HUES6 (cell line): ENCODE measurements at regions not wholly inside any gene's neighbourhood (a gene's known extent, or its start where the extent isn't known, plus 50 kb on each side); places are given as distances from the start of the nearest gene placed in this dataset.

Experiments
- H3K27ac ChIP-seq: 2 replicates; pipeline ENCODE4 v1.7.0; 2013; ENCODE audit warnings: low read depth, mild to moderate bottlenecking, low read length, inconsistent platforms
- H3K27me3 ChIP-seq: 2 replicates; pipeline ENCODE4 v1.6.1; 2013; ENCODE audit warnings: low read length; ENCODE audit not compliant: control insufficient read depth, insufficient read depth
- H3K36me3 ChIP-seq: 2 replicates; pipeline ENCODE4 v1.6.1; 2013; ENCODE audit warnings: low read length; ENCODE audit not compliant: control insufficient read depth, insufficient read depth
- H3K4me1 ChIP-seq: 2 replicates; pipeline ENCODE4 v1.6.1; 2013; ENCODE audit warnings: low read length; ENCODE audit not compliant: control insufficient read depth, insufficient read depth
- H3K4me3 ChIP-seq: 2 replicates; pipeline ENCODE4 v1.5.1; 2013; ENCODE audit warnings: low read depth, low read length
- H3K9ac ChIP-seq: one replicate; pipeline ENCODE4 v1.6.1; 2013; ENCODE audit warnings: mild to moderate bottlenecking, low read length
- H3K9me3 ChIP-seq: 2 replicates; pipeline ENCODE4 v1.6.1; 2013; ENCODE audit warnings: low read depth, low read length; ENCODE audit not compliant: control insufficient read depth, insufficient read depth

DNA sequence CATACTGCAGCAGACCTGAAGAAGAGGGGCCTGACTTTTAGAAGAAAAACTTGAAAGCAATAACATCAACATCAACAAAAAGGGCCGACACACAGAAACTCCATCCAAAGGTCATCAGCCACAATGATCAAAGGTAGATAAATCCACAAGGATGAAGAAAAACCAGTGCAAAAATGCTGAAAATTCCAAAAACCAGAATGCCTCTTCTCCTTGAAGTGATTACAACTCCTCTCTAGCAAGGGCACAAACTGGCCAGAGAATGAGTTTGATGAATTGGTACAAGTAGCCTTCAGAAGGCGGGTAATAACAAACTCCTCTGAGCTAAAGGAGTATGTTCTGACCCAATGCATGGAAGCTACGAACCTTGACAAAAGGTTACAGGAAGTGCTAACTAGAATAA is 186.2 kb upstream of the RAI14 start:
- no peaks in the 10 kb centered on the region for H3K27me3 ChIP-seq
- peaks cover 19% of the 10 kb centered on the region; the same call in 1 of the 2 replicates for H3K9me3 ChIP-seq
- no peak overlapping the region for H3K4me3 ChIP-seq
- peaks cover 5% of the 10 kb centered on the region for H3K4me1 ChIP-seq
- no peak overlapping the region for H3K9ac ChIP-seq
- H3K36me3 ChIP-seq, result no peaks in the 10 kb centered on the region
- no peak overlapping the region for H3K27ac ChIP-seq

DNA sequence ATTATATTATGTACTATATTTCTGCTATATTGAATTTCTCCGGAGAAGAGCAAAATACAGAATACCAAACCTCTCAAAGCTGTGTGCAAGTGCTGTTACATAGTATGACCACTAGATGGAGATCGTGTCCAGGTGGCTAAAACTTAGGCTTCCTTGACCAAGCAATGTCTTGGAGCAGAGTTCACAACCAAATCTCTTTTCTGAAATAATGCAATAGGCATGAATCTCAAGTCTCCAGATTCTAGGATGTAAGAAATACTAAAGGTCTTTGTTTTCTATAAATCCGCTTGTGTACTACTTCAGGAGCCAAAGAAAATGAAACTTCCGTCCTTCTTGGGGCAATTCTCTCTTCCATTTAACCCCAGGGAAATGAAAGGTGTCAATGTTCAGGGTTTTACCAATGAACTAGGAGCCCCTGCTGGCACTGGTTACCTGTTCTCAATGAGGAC is 181.5 kb upstream of the RAI14 start:
- Histone ChIP-seq H3K4me3 (no peak overlapping the region), H3K36me3 (no peaks in the 10 kb centered on the region), H3K9me3 (peaks cover 7% of the 10 kb centered on the region; the same call in 1 of the 2 replicates), H3K9ac (peak overlapping the region; percentile 82), H3K4me1 (peaks cover 24% of the 10 kb centered on the region), H3K27me3 (no peaks in the 10 kb centered on the region), H3K27ac (peak overlapping the region; percentile 93)

DNA sequence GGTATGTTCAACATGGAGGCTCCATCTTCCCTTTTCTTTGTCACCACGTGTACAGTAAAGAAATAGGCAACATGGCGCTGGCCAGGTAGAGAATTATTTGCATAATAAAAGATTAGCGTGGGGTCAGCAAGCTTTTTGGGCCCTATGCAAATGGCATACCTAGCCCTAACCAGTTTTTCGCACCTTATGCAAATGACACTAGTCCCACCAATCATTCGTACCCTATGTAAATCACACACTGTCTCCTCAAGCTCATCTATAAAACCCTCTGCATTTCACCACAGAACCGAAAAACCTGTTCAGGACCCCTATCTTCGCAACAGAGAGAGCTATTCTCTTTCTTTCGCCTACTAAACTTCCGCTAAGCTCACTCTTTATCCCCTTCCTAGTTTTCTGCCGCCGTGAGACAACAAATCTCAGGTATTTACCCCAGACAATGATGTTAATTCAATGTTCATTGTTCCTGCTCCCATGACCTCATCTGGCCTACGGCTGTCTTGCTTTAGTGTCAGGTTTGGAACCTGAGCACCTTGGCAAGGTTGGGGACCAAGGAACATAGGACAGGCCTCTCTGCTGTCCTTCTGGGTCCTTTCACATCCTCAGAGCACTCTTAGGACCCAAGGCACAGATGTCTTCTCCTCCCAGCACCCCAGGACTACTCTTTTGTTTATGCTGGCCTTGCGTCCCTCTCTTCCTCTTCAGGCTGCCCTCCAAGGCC is 180.7 kb upstream of the RAI14 start:
- peaks cover 24% of the 10 kb centered on the region for H3K4me1 ChIP-seq
- H3K9ac ChIP-seq, result peak overlapping the region; percentile 82
- H3K27ac ChIP-seq, result peak overlapping the region; percentile 93
- peaks cover 7% of the 10 kb centered on the region; the same call in 1 of the 2 replicates for H3K9me3 ChIP-seq
- H3K36me3 ChIP-seq, result no peaks in the 10 kb centered on the region
- no peaks in the 10 kb centered on the region for H3K27me3 ChIP-seq
- H3K4me3 ChIP-seq, result peak overlapping the region; percentile 44

DNA sequence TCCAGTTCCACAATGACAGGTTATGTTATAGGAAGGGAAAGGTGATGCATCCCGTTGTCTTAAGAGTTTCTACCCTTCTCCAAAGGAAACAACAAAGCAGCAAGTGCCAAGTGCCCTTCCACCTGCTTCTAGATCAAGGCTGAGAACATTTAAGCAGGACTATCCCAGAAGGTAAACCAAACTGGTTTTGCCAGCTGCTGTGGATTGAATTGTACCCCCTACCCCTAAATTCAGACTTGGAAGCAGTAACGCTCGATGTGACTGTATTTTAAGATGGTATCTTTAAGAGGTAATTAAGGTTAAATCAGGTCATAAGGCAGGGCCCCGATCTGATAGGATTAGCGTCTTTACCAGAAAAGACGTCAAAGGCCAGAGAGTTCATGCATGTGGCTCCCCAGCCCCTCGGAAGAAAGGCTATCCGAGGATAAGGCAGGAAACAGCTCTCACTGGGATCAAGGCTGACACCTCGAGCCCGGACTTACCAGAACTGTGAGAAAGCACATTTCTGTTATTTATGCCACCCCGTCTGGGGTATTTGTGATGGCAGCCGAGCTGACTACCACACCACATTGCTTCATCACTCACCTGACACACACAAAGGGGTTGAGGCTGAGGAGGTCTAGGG is 179.1 kb upstream of the RAI14 start:
- H3K4me3 ChIP-seq, result no peak overlapping the region
- peaks cover 13% of the 10 kb centered on the region for H3K9me3 ChIP-seq
- H3K36me3 ChIP-seq, result no peaks in the 10 kb centered on the region
- H3K27me3 ChIP-seq, result no peaks in the 10 kb centered on the region
- H3K4me1 ChIP-seq, result peaks cover 24% of the 10 kb centered on the region
- no peak overlapping the region for H3K27ac ChIP-seq
- no peak overlapping the region for H3K9ac ChIP-seq

DNA sequence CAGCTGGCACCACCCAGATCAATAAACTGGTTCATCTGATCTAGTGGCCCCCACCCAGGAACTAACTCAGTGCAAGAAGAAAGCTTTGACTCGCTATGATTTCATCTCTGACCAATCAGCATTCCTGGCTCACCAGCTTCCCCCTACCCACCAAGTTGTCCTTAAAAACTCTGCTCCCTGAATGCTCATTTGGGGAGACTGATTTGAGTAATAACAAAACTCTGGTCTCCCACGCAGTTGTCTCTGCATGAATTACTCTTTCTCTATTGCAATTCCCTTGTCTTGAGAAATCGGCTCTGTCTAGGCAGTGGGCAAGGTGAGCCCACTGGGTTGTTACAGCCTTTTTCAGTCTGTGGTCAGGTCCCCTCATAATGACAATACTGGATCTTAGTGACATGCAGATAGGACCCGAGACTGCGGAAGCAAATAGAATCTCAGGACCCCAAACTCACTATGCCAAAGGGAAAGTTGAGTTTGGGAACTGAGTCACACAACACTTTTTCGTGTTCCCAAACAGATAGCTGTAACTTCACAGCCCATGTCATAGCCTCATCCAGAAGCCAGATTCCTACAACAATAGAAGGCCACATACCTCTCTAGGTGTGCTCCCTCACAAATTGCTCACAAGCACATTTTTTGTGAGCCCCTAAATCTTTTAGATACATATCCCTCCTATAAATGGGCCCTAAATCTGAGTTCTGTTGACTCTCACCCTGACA is 175.2 kb upstream of the RAI14 start:
- peaks cover 23% of the 10 kb centered on the region for H3K9me3 ChIP-seq
- peaks cover 34% of the 10 kb centered on the region for H3K4me1 ChIP-seq

DNA sequence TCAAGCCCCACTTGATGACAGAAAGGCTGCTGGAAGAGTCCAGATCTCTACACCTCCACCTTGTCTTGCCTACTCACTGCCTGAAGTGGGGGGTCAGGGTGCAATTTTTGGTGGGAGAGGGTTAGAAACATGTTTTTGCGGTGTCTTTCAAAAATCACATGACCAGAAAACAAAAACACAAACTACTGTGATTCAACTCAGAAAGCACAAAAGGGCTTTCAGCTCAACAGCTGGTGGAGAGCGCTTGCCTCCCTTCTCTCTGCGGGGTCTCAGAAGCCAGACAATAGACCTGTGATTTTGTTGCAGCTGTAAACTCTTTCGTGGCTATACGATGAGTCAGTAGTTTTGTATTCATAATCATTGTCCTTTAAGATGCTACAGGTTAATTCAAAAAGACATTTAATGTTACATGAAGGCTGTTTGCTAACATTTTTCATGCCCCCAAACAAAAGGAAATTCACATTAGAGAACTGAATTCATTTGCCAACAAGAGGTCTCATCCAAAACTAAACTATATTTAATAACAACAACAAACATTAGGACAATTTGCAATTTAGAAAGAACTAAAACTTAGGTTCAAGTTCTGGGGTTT is 172.6 kb upstream of the RAI14 start:
- Histone ChIP-seq H3K27ac (peak overlapping the region; percentile 55), H3K27me3 (no peaks in the 10 kb centered on the region), H3K4me3 (no peak overlapping the region), H3K4me1 (peaks cover 33% of the 10 kb centered on the region), H3K36me3 (no peaks in the 10 kb centered on the region), H3K9ac (peak overlapping the region; percentile 11), H3K9me3 (peaks cover 23% of the 10 kb centered on the region)

More for the DNA sequence above, 175.2 kb upstream of the RAI14 start:
- H3K27me3 ChIP-seq, result no peaks in the 10 kb centered on the region
- no peak overlapping the region for H3K9ac ChIP-seq
- no peak overlapping the region for H3K4me3 ChIP-seq
- no peak overlapping the region for H3K27ac ChIP-seq
- no peaks in the 10 kb centered on the region for H3K36me3 ChIP-seq

DNA sequence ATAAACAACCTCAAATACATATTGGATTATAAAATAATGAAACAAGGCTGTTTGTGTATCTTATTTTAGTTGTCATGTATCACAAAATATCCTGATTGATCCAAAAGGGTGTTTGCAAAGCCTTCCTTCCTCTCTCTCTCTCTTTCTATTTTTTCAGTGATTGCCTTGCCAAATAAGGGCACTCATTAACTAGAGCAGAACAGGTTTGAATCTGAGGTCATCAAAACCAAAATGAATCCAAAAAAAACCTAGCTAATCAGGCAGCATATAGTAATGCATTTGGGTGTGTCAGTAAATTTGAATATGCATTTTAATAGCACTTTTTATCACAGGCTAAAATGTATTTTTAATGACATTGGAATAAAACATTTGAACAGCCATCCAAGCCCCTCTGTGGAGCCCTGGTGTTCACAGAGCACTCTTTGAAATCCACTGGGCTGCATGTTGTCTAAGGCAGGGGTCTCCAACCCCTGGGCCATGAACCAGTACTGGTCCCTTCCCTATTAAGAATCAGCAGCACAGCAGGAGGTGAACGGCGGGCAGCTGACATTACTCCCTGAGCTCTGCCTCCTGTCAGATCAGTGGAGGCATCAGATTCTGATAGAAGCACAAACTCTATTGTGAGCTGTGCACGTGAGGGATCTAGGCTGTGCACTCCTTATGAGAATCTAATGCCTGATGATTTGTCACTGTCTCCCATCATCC is 171.8 kb upstream of the RAI14 start:
- H3K36me3 ChIP-seq, result no peaks in the 10 kb centered on the region
- peaks cover 23% of the 10 kb centered on the region for H3K9me3 ChIP-seq
- H3K4me3 ChIP-seq, result no peak overlapping the region
- peaks cover 33% of the 10 kb centered on the region for H3K4me1 ChIP-seq
- H3K27ac ChIP-seq, result no peak overlapping the region
- no peak overlapping the region for H3K9ac ChIP-seq
- H3K27me3 ChIP-seq, result no peaks in the 10 kb centered on the region

DNA sequence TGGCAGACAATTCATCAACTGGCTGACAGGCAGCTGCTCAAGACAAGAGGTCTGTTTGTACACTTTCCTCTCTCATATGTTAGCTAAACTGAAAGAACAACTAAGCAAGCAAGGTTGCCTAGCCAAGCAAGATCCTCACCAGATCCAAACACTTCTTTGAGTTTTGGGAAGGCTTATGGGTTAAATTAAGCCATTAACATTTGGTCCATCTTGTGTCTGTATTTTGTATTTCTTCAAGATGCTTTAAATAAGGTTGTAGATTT is 170.4 kb upstream of the RAI14 start:
- no peak overlapping the region for H3K4me3 ChIP-seq
- H3K9me3 ChIP-seq, result peaks cover 23% of the 10 kb centered on the region
- no peak overlapping the region for H3K27ac ChIP-seq
- H3K9ac ChIP-seq, result no peak overlapping the region
- no peaks in the 10 kb centered on the region for H3K36me3 ChIP-seq
- peaks cover 37% of the 10 kb centered on the region for H3K4me1 ChIP-seq
- H3K27me3 ChIP-seq, result no peaks in the 10 kb centered on the region

DNA sequence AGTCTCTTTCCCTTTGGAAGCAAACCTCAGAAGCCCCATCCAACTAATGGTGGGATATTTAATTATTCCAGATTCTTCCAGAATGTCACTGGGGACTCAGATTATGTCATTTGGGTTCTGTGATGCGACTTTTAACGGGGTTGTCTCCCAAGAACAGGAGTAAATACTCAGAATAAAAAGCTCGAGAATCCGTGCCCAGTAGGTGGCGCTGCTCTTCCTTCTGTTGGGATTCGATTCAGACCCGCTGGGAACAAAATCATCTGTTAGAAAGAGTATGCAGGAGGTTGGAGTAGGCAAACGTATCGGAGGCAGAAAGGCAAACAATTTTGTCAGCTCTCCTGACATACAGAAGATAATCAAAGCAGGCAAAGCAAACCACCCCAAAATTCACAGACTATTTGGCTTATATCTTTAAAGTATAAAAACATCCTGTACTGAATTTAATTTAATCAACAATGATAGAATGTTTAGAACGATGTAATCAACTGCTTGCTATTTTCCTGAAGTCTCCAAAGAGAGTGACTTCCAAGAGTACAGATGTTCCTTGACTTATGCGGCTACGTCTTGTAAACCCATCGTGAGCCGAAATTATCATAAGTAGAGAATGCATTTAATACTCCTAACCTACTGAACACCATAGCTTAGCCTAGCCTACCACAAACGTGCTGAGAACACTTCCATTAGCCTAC is 169.8 kb upstream of the RAI14 start:
- Histone ChIP-seq H3K27ac (no peak overlapping the region), H3K4me1 (peaks cover 43% of the 10 kb centered on the region), H3K4me3 (no peak overlapping the region), H3K27me3 (no peaks in the 10 kb centered on the region), H3K36me3 (no peaks in the 10 kb centered on the region), H3K9me3 (peaks cover 18% of the 10 kb centered on the region), H3K9ac (no peak overlapping the region)

DNA sequence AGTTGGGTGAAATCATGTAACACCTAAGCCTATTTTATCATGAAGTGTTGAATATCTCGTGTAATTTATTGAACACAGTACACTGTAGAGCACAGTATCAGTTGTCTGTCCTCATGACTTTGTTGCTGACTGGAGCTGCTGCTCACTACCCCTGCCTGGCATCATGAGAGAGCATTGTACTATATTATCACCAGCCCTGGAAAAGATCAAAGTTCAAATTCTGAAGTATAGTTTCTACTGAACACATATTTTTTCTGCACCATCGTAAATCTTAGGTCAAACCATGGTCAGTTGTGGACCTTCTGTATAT is 169.3 kb upstream of the RAI14 start:
- Histone ChIP-seq H3K9ac (no peak overlapping the region), H3K4me1 (peaks cover 47% of the 10 kb centered on the region), H3K9me3 (peaks cover 13% of the 10 kb centered on the region), H3K27me3 (no peaks in the 10 kb centered on the region), H3K36me3 (no peaks in the 10 kb centered on the region), H3K4me3 (no peak overlapping the region), H3K27ac (no peak overlapping the region)
